ENCODE measurements at regions not wholly inside any gene's neighbourhood (a gene's known extent, or its start where the extent isn't known, plus 50 kb on each side); places are given as distances from the start of the nearest gene placed in this dataset.

DNA sequence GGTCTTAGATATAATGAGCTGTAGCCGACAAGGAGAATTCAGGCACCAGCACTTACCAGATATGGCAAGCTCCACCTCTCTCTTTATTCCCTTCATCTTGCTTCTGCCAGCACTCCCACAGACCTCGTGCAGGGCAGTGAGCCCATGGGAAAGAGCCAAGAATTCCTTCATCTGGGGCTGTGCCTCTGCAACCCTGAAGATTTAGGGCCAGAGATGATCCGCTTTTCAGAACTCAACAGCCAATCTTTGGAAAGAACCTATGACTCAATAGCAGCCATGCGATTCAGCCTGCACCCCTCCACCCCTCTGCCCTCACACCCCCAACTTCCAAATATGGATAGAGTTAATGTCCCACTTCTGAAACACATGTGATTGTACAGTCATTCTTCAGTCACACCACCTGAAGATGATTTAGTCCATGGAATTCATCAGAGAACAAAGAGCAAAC is 533.7 kb upstream of the TNP1 start:
- no peaks in the 10 kb centered on the region for H3K27me3 Mint-ChIP-seq (ENCODE audit: low read depth, unreplicated experiment)
- peak overlapping the region; percentile 55 for H3K27ac Mint-ChIP-seq (ENCODE audit: unreplicated experiment)
- Histone ChIP-seq H3K79me2 (ENCODE audit: insufficient read depth, low read length) (no peaks in the 10 kb centered on the region), H3K4me1 (ENCODE audit: insufficient read depth, low read length) (peaks cover 23% of the 10 kb centered on the region), H3K9ac (ENCODE audit: low read length) (peak overlapping the region; percentile 33), H3K9me3 (ENCODE audit: insufficient read depth, low read depth, low read length) (no peaks in the 10 kb centered on the region), H2AFZ (ENCODE audit: low read depth, low read length) (no peak overlapping the region), H3K4me2 (ENCODE audit: low read length) (peak overlapping the region; percentile 59), H3K27me3 (ENCODE audit: insufficient read depth, low read length) (no peaks in the 10 kb centered on the region), H3K36me3 (ENCODE audit: insufficient read depth, low read length) (no peaks in the 10 kb centered on the region), H3K4me3 (ENCODE audit: insufficient read depth, low read depth, low read length) (no peak overlapping the region), H3K27ac (ENCODE audit: low read depth, low read length) (peak overlapping the region; percentile 58), H4K20me1 (ENCODE audit: insufficient read depth, low read length) (no peaks in the 10 kb centered on the region)
- DNase-seq (ENCODE audit: low read depth) (peak; percentile 96), FAIRE-seq (peak; percentile 56)
- H3K36me3 Mint-ChIP-seq (ENCODE audit: low read depth, unreplicated experiment), result peaks cover 2% of the 10 kb centered on the region
- peaks cover 17% of the 10 kb centered on the region for H3K9me3 Mint-ChIP-seq (ENCODE audit: unreplicated experiment)
- no peak for TF ChIP-seq EZH2 (IDR thresholded peaks at IDR 0.05; ENCODE audit: insufficient read depth, low read length)
- TF ChIP-seq, protein P1, sequence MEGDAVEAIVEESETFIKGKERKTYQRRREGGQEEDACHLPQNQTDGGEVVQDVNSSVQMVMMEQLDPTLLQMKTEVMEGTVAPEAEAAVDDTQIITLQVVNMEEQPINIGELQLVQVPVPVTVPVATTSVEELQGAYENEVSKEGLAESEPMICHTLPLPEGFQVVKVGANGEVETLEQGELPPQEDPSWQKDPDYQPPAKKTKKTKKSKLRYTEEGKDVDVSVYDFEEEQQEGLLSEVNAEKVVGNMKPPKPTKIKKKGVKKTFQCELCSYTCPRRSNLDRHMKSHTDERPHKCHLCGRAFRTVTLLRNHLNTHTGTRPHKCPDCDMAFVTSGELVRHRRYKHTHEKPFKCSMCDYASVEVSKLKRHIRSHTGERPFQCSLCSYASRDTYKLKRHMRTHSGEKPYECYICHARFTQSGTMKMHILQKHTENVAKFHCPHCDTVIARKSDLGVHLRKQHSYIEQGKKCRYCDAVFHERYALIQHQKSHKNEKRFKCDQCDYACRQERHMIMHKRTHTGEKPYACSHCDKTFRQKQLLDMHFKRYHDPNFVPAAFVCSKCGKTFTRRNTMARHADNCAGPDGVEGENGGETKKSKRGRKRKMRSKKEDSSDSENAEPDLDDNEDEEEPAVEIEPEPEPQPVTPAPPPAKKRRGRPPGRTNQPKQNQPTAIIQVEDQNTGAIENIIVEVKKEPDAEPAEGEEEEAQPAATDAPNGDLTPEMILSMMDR (IDR thresholded peaks at IDR 0.05; ENCODE audit: insufficient read depth, low read depth, low read length), result no peak
- peak overlapping the region; percentile 54 for H3K4me3 Mint-ChIP-seq (ENCODE audit: unreplicated experiment)
- H3K4me1 Mint-ChIP-seq (ENCODE audit: low read depth, unreplicated experiment), result peaks cover 26% of the 10 kb centered on the region

DNA sequence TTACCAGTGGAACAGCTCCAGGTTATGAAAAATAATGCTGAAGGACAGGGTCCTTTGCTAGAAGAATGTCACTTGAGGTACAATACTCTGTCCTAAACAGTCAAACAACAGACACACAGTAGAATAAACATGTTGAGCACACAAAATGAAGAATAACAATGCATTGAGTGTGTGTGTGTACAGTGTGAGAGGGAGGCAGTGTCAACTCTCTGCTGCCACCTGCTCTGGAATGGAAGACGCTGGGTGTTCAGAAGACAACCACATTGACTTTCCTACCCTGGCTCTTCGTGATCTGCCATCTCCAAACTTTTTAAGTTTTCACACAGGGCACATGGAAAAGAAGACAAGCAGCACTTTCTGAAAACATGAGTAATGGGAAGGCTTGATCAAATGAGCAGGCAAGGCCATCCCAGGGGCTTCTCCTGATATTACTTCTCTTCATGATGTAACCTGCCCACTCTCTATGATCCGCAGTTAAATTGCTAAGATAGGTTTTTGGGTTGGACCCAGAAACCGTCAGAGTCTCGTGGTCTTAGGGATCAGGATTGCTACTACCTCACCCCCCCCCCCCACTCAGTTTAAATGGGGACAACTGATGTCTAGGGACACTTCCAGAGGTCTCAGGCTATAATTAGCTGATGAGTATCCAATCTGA is 533.2 kb upstream of the TNP1 start:
- H3K9ac ChIP-seq (ENCODE audit: low read length), result peak overlapping the region; percentile 33
- no peak overlapping the region for H3K4me3 ChIP-seq (ENCODE audit: insufficient read depth, low read depth, low read length)
- Mint-ChIP-seq H3K27me3 (ENCODE audit: low read depth, unreplicated experiment) (no peaks in the 10 kb centered on the region), H3K4me1 (ENCODE audit: low read depth, unreplicated experiment) (peaks cover 22% of the 10 kb centered on the region), H3K27ac (ENCODE audit: unreplicated experiment) (no peak overlapping the region), H3K9me3 (ENCODE audit: unreplicated experiment) (peaks cover 17% of the 10 kb centered on the region), H3K4me3 (ENCODE audit: unreplicated experiment) (peak overlapping the region; percentile 54), H3K36me3 (ENCODE audit: low read depth, unreplicated experiment) (peaks cover 2% of the 10 kb centered on the region)
- peak overlapping the region; percentile 58 for H3K27ac ChIP-seq (ENCODE audit: low read depth, low read length)
- H3K4me2 ChIP-seq (ENCODE audit: low read length), result peak overlapping the region; percentile 59
- H3K27me3 ChIP-seq (ENCODE audit: insufficient read depth, low read length), result no peaks in the 10 kb centered on the region
- no peak for FAIRE-seq
- H3K79me2 ChIP-seq (ENCODE audit: insufficient read depth, low read length), result no peaks in the 10 kb centered on the region
- DNase-seq (ENCODE audit: low read depth), result no peak
- no peak for TF ChIP-seq EZH2 (IDR thresholded peaks at IDR 0.05; ENCODE audit: insufficient read depth, low read length)
- TF ChIP-seq, protein P1 (IDR thresholded peaks at IDR 0.05; ENCODE audit: insufficient read depth, low read depth, low read length), result no peak
- no peaks in the 10 kb centered on the region for H3K9me3 ChIP-seq (ENCODE audit: insufficient read depth, low read depth, low read length)
- no peak overlapping the region for H2AFZ ChIP-seq (ENCODE audit: low read depth, low read length)
- H3K36me3 ChIP-seq (ENCODE audit: insufficient read depth, low read length), result no peaks in the 10 kb centered on the region
- peaks cover 20% of the 10 kb centered on the region for H3K4me1 ChIP-seq (ENCODE audit: insufficient read depth, low read length)
- no peaks in the 10 kb centered on the region for H4K20me1 ChIP-seq (ENCODE audit: insufficient read depth, low read length)

DNA sequence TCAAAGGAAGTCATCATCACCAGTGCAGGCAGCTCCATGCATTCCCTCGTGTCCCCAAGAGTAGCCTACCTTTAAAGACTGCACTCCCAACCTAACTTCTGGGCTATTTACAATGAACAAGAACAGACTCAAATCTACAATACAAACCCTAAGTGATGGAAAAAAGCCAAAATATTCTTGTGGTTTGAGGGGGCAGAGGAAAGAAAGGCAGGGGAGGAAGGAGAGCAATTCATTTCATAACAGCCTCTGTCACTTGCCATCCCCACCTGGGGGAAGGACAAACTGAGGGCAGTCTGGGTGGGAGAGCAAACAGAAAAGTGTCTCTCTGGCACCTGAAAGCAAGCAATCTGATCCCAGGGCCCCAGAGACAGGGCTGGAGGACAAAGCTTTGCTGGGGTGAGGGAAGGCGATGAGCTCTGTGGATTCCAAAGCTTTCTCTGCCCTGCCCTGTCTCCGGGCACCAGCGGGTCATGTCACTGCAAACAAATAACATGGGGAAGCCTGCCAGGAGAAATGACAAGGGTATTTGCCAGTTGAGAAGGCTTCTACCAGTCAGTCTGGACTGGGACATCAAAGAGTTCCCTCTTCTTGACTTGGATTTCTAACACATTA is 528.0 kb upstream of the TNP1 start:
- no peaks in the 10 kb centered on the region for H3K36me3 ChIP-seq (ENCODE audit: insufficient read depth, low read length)
- TF ChIP-seq, protein P1 (IDR thresholded peaks at IDR 0.05; ENCODE audit: insufficient read depth, low read depth, low read length), result no peak
- TF ChIP-seq EZH2 (IDR thresholded peaks at IDR 0.05; ENCODE audit: insufficient read depth, low read length), result no peak
- H3K4me1 ChIP-seq (ENCODE audit: insufficient read depth, low read length), result peaks cover 21% of the 10 kb centered on the region
- H3K79me2 ChIP-seq (ENCODE audit: insufficient read depth, low read length), result no peaks in the 10 kb centered on the region
- H3K9me3 Mint-ChIP-seq (ENCODE audit: unreplicated experiment), result peaks cover 16% of the 10 kb centered on the region
- no peak overlapping the region for H3K4me3 Mint-ChIP-seq (ENCODE audit: unreplicated experiment)
- H3K4me2 ChIP-seq (ENCODE audit: low read length), result peak overlapping the region; percentile 47
- H3K4me3 ChIP-seq (ENCODE audit: insufficient read depth, low read depth, low read length), result no peak overlapping the region
- no peaks in the 10 kb centered on the region for H4K20me1 ChIP-seq (ENCODE audit: insufficient read depth, low read length)
- H3K27me3 Mint-ChIP-seq (ENCODE audit: low read depth, unreplicated experiment), result no peaks in the 10 kb centered on the region
- H3K27me3 ChIP-seq (ENCODE audit: insufficient read depth, low read length), result no peaks in the 10 kb centered on the region
- peaks cover 11% of the 10 kb centered on the region for H3K4me1 Mint-ChIP-seq (ENCODE audit: low read depth, unreplicated experiment)
- no peaks in the 10 kb centered on the region for H3K9me3 ChIP-seq (ENCODE audit: insufficient read depth, low read depth, low read length)
- H2AFZ ChIP-seq (ENCODE audit: low read depth, low read length), result peak overlapping the region; percentile 48
- no peak overlapping the region for H3K27ac ChIP-seq (ENCODE audit: low read depth, low read length)
- H3K9ac ChIP-seq (ENCODE audit: low read length), result no peak overlapping the region
- no peak overlapping the region for H3K27ac Mint-ChIP-seq (ENCODE audit: unreplicated experiment)
- no peak for FAIRE-seq
- H3K36me3 Mint-ChIP-seq (ENCODE audit: low read depth, unreplicated experiment), result peaks cover 4% of the 10 kb centered on the region
- DNase-seq (ENCODE audit: low read depth), result peak; percentile 66
